Stomach (tissue), 8 donors: ENCODE measurements at regions not wholly inside any gene's neighbourhood (a gene's known extent, or its start where the extent isn't known, plus 50 kb on each side); places are given as distances from the start of the nearest gene placed in this dataset.

Experiments
- DNase-seq, 2 donors: peaks; one replicate each; pipeline versions ENCODE4 v3.0.0 to v3.0.0-alpha.2; 2013 to 2019
- H3K27ac ChIP-seq, 5 donors: fragments of 200-600 bp in 4 of 5; sonication (generic) in 4 of 5; one replicate each; pipeline ENCODE4 v1.5.1; 2013 to 2019; ENCODE audit warnings: mild to moderate bottlenecking in 1 of 5, moderate library complexity in 1 of 5
- H3K27me3 ChIP-seq, 3 donors: fragments of 200-600 bp; sonication (generic); one replicate each; pipeline ENCODE4 v1.5.1; 2017 to 2019; ENCODE audit warnings: mixed run types in 1 of 3
- H3K36me3 ChIP-seq, 4 donors: fragments of 200-600 bp; sonication (generic); 1 replicate in 3 of 4; 2 replicates in 1 of 4; pipeline ENCODE4 v1.5.1; 2016 to 2019
- H3K4me1 ChIP-seq, 4 donors: fragments of 200-600 bp; sonication (generic); one replicate each; pipeline ENCODE4 v1.5.1; 2016 to 2019
- H3K4me3 ChIP-seq, 4 donors: fragments of 200-600 bp; sonication (generic) in 3 of 4; one replicate each; pipeline ENCODE4 v1.5.1; 2016 to 2019; ENCODE audit warnings: mild to moderate bottlenecking in 1 of 4
- H3K9me3 ChIP-seq, 4 donors: fragments of 200-600 bp; sonication (generic); one replicate each; pipeline ENCODE4 v1.5.1; 2016 to 2019
- CTCF ChIP-seq, 7 experiments: fragments of 450-650 bp in 4 of 7; fragments of 200-600 bp in 3 of 7; sonication (generic) in 3 of 7; IDR thresholded peaks; one replicate each; pipeline ENCODE4 v1.5.1; 2016 to 2019; ENCODE audit warnings: antibody characterized with exemption in 7 of 7, control low read depth in 2 of 7, mild to moderate bottlenecking in 1 of 7
- EP300 ChIP-seq: sonication (generic); formaldehyde crosslinking; IDR thresholded peaks from one replicate; pipeline ENCODE4 v1.6.1; 2017; ENCODE audit warnings: antibody characterized with exemption
- POLR2A ChIP-seq, 4 donors: fragments of 450-650 bp; IDR thresholded peaks; one replicate each; pipeline ENCODE4 v1.6.1; 2016; ENCODE audit warnings: antibody characterized with exemption in 4 of 4, control low read depth in 2 of 4, mild to moderate bottlenecking in 1 of 4, moderate library complexity in 1 of 4
- POLR2AphosphoS5 ChIP-seq, 3 donors: sonication (generic); formaldehyde crosslinking; IDR thresholded peaks; one replicate each; pipeline ENCODE4 v1.6.1; 2016; ENCODE audit warnings: antibody characterized with exemption in 3 of 3
- WGBS, 5 donors: extraction: QIAGEN DNeasy Blood & Tissue Kit in 3 of 5; methylation state at CpG; one replicate each; pipeline versions ENCODE4 v1.1.5 to v1.1.7; 2013 to 2018; 5-methylcytosine and 5-hydroxymethylcytosine counted together
- intact Hi-C: fragments of 100-400 bp; cut with DNase I; formaldehyde crosslinking; loops from one replicate; pipeline ENCODE4 v1.15.1; 2023; ENCODE audit warnings: low total_unique reads
- donor health status: healthy with polysubstance abuse.
- donor health status: Bipolar disorder and iron deficiency.
- donor health status: healthy.

- Histone ChIP-seq H3K36me3 (no peaks in the 10 kb centered on the region), H3K27me3 (peaks cover 0 to 6% (median 0%) of the 10 kb centered on the region in 3 donors), H3K27ac (no peak overlapping the region), H3K9me3 (no peaks in the 10 kb centered on the region), H3K4me3 (no peak overlapping the region), H3K4me1 (no peaks in the 10 kb centered on the region)
- TF ChIP-seq POLR2AphosphoS5 (IDR thresholded peaks at IDR 0.05), result no peak
- TF ChIP-seq CTCF (IDR thresholded peaks at IDR 0.05), result no peak
- TF ChIP-seq POLR2A (IDR thresholded peaks at IDR 0.05), result no peak
- TF ChIP-seq EP300, result no peak
- no peak for DNase-seq
- WGBS, 5 donors, result 68 to 83% (median 71%) methylated on average over 2 of the region's 2 CpGs
- intact Hi-C loops, result no loop called here
Observed at GRCh38 chr13:108360139-108360538, 90.6 kb downstream of the TNFSF13B start.

- H3K27me3 ChIP-seq, result peaks cover 0 to 6% (median 0%) of the 10 kb centered on the region in 3 donors
- H3K36me3 ChIP-seq, result no peaks in the 10 kb centered on the region
- intact Hi-C loops, result no loop called here
- H3K27ac ChIP-seq, result no peak overlapping the region
- H3K4me3 ChIP-seq, result no peak overlapping the region
- no peaks in the 10 kb centered on the region for H3K4me1 ChIP-seq
- no peak for DNase-seq
- 53 to 63% (median 58%) methylated on average over 9 of the region's 9 CpGs for WGBS, 5 donors
- no peaks in the 10 kb centered on the region for H3K9me3 ChIP-seq
- TF ChIP-seq EP300, result no peak
- no peak for TF ChIP-seq POLR2AphosphoS5 (IDR thresholded peaks at IDR 0.05)
- no peak for TF ChIP-seq CTCF (IDR thresholded peaks at IDR 0.05)
Observed at GRCh38 chr13:108361769-108362168, 92.3 kb downstream of the TNFSF13B start.

- no peak overlapping the region for H3K27ac ChIP-seq
- no peak for DNase-seq
- TF ChIP-seq POLR2A (IDR thresholded peaks at IDR 0.05) (no peak), CTCF (IDR thresholded peaks at IDR 0.05) (no peak), POLR2AphosphoS5 (IDR thresholded peaks at IDR 0.05) (no peak), EP300 (no peak)
- H3K36me3 ChIP-seq, result no peaks in the 10 kb centered on the region
- peaks cover 0 to 6% (median 0%) of the 10 kb centered on the region in 3 donors for H3K27me3 ChIP-seq
- intact Hi-C loops, result no loop called here
- H3K4me1 ChIP-seq, result no peaks in the 10 kb centered on the region
- WGBS, 5 donors, result 78 to 87% (median 84%) methylated on average over 5 of the region's 5 CpGs
- no peak overlapping the region for H3K4me3 ChIP-seq
- H3K9me3 ChIP-seq, result no peaks in the 10 kb centered on the region
Observed at GRCh38 chr13:108363666-108364065, 94.1 kb downstream of the TNFSF13B start.

GRCh38 chr13:108365255-108365654, 95.7 kb downstream of the TNFSF13B start:
- TF ChIP-seq POLR2AphosphoS5 (IDR thresholded peaks at IDR 0.05) (no peak), CTCF (IDR thresholded peaks at IDR 0.05) (no peak), POLR2A (IDR thresholded peaks at IDR 0.05) (no peak), EP300 (no peak)
- no peaks in the 10 kb centered on the region for H3K9me3 ChIP-seq
- H3K27ac ChIP-seq, result no peak overlapping the region
- H3K27me3 ChIP-seq, result peaks cover 0 to 6% (median 0%) of the 10 kb centered on the region in 3 donors
- 34 to 48% (median 47%) methylated on average over 4 of the region's 4 CpGs for WGBS, 5 donors
- no peak for DNase-seq
- intact Hi-C loops, result no loop called here
- H3K4me1 ChIP-seq, result no peaks in the 10 kb centered on the region
- no peak overlapping the region for H3K4me3 ChIP-seq
- no peaks in the 10 kb centered on the region for H3K36me3 ChIP-seq
